Left renal pelvis (tissue), 4 donors: ENCODE measurements at regions not wholly inside any gene's neighbourhood (a gene's known extent, or its start where the extent isn't known, plus 50 kb on each side); places are given as distances from the start of the nearest gene placed in this dataset.
"Not testable (repeated sequence)": the region's sequence is repeated elsewhere in the genome, so short reads cannot be mapped to it uniquely, and the experiment has no call there.

Experiments
- DNase-seq, 4 donors: peaks; one replicate each; pipeline ENCODE4 v3.0.0-alpha.2; 2013; ENCODE audit warnings: low read depth in 4 of 4, low spot score in 3 of 4

GRCh38 chr13:80751854-80752253, 410.9 kb upstream of the SPRY2 start:
- no peak for DNase-seq

GRCh38 chr13:80744147-80744914, 403.4 kb upstream of the SPRY2 start:
- DNase-seq: no peak

- DNase-seq: no peak
Measured at GRCh38 chr13:80742033-80742432, 401.1 kb upstream of the SPRY2 start.

- no peak for DNase-seq
Measured at GRCh38 chr13:80740071-80740470, 399.1 kb upstream of the SPRY2 start.

- no peak for DNase-seq
Measured at GRCh38 chr13:80737513-80737912, 396.6 kb upstream of the SPRY2 start.

- no peak for DNase-seq
Measured at GRCh38 chr13:80727321-80727975, 386.5 kb upstream of the SPRY2 start.

- DNase-seq: no peak
Measured at GRCh38 chr13:80726868-80727267, 385.9 kb upstream of the SPRY2 start.

GRCh38 chr13:80721689-80722088, 380.8 kb upstream of the SPRY2 start:
- no peak for DNase-seq

- DNase-seq: no peak
Measured at GRCh38 chr13:80718970-80719369, 378.0 kb upstream of the SPRY2 start.

- DNase-seq: no peak
Measured at GRCh38 chr13:80717776-80718175, 376.9 kb upstream of the SPRY2 start.

GRCh38 chr13:80716610-80717081, 375.7 kb upstream of the SPRY2 start:
- DNase-seq: peak; percentile 16 to 22 (median 18)

- DNase-seq: no peak
Measured at GRCh38 chr13:80712026-80712425, 371.1 kb upstream of the SPRY2 start.

GRCh38 chr13:80708791-80709190, 367.9 kb upstream of the SPRY2 start:
- DNase-seq: no peak

GRCh38 chr13:80707000-80707983, 366.4 kb upstream of the SPRY2 start:
- no peak for DNase-seq

- DNase-seq: no peak
Measured at GRCh38 chr13:80706164-80706471, 365.2 kb upstream of the SPRY2 start.

- no peak for DNase-seq
Measured at GRCh38 chr13:80705371-80706163, 364.6 kb upstream of the SPRY2 start.

- DNase-seq: no peak
Measured at GRCh38 chr13:80704369-80704768, 363.4 kb upstream of the SPRY2 start.

GRCh38 chr13:80695841-80696240, 354.9 kb upstream of the SPRY2 start:
- DNase-seq: no peak

- DNase-seq: not testable (repeated sequence)
Measured at GRCh38 chr13:80691814-80692213, 350.9 kb upstream of the SPRY2 start.

- DNase-seq: no peak
Measured at GRCh38 chr13:80690208-80690607, 349.3 kb upstream of the SPRY2 start.
